Activated naive CD4-positive, alpha-beta T cell treated with anti-CD3 and anti-CD28 coated beads, Interleukin-2, amount 50 U/mL, for 24 hours (primary cell): ENCODE measurements at regions not wholly inside any gene's neighbourhood (a gene's known extent, or its start where the extent isn't known, plus 50 kb on each side); places are given as distances from the start of the nearest gene placed in this dataset.

Source experiments
- H3K27ac Mint-ChIP-seq: one replicate; pipeline ENCODE4 v1.8.0; 2021; ENCODE audit warnings: mild to moderate bottlenecking, mixed read lengths
- H3K27me3 Mint-ChIP-seq: one replicate; pipeline ENCODE4 v1.8.0; 2021; ENCODE audit warnings: mixed read lengths
- H3K36me3 Mint-ChIP-seq: one replicate; pipeline ENCODE4 v1.8.0; 2021; ENCODE audit warnings: mixed read lengths
- H3K4me1 Mint-ChIP-seq: one replicate; pipeline ENCODE4 v1.8.0; 2021; ENCODE audit warnings: mixed read lengths
- H3K4me3 Mint-ChIP-seq: one replicate; pipeline ENCODE4 v1.8.0; 2021; ENCODE audit warnings: mild to moderate bottlenecking, mixed read lengths
- H3K9me3 Mint-ChIP-seq: one replicate; pipeline ENCODE4 v1.8.0; 2021; ENCODE audit warnings: mixed read lengths

DNA sequence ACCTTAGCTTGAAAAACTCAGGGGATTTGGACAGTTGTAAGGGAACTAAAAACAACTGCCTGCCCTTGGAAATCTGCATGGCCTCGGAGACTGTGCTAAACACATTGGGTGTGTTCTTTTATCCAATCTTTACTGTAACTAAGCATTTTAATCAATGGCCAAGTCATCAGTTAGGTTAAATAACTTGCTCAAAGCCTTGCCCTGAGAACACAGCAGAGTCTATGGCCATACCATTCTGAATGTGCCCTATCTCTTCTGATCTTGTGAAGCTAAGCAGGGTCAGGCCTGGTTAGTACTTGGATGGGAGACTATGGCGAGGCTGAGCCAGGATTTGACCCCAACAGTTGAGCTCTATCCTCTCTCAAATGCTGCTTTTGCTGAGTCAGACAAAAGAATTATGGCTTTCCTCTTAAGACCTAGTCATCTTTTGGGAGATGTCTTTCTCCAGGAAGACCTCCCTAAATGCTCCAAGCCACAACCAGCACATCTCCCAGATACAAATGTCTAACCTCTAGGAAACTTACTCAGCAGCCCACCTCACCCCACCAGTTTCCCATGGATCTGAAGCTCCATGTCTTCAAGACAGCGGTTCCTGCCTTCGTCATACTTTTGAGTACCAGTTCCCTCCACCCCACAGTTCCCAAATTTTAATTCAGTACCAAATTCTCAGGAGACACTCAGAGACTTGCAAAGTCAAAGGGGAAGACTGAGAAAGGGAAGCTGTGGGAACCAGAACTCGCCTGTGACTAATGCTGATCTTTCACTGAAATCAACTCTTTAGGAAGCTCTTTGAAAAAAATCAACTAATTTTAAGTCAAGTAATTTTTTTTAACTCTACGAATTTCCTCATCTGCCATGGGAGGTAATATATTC lies 336.1 kb downstream of the MAF start:
- Mint-ChIP-seq H3K9me3 (no peaks in the 10 kb centered on the region), H3K27ac (no peak overlapping the region), H3K36me3 (no peaks in the 10 kb centered on the region), H3K4me1 (peaks cover 33% of the 10 kb centered on the region), H3K4me3 (no peak overlapping the region), H3K27me3 (peaks cover 13% of the 10 kb centered on the region)

DNA sequence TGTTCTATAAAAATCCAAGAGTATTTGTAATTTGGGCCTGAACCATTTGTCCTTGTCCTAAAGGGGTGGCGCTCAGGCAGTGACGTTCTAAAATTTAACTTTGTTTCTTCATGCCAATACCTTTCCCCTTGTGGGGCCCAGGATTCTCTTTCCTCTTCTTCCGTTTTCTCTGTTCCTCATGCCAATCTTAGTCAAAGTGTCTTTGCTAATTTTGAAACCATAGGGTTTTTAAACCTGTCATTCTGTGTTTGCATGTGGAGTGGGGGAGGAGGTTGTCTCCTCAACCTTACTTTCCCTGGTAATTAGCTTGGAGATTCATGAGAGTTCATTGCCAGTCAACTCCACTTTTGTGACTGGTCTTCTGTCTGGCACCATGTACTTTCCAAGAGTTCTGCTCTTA lies 337.1 kb downstream of the MAF start:
- no peaks in the 10 kb centered on the region for H3K9me3 Mint-ChIP-seq
- H3K4me1 Mint-ChIP-seq, result peaks cover 22% of the 10 kb centered on the region
- no peak overlapping the region for H3K4me3 Mint-ChIP-seq
- peaks cover 13% of the 10 kb centered on the region for H3K27me3 Mint-ChIP-seq
- no peaks in the 10 kb centered on the region for H3K36me3 Mint-ChIP-seq
- no peak overlapping the region for H3K27ac Mint-ChIP-seq
